Fibroblast of the aortic adventitia (primary cell): ENCODE measurements at regions not wholly inside any gene's neighbourhood (a gene's known extent, or its start where the extent isn't known, plus 50 kb on each side); places are given as distances from the start of the nearest gene placed in this dataset.
"Not testable (repeated sequence)": the region's sequence is repeated elsewhere in the genome, so short reads cannot be mapped to it uniquely, and the experiment has no call there.

Source experiments
- DNase-seq: peaks from one replicate; pipeline ENCODE4 v3.0.0-alpha.2; 2010; ENCODE audit warnings: low read depth
- H3K4me3 ChIP-seq: 2 replicates; pipeline ENCODE4 v1.5.1; 2011; ENCODE audit warnings: low read depth, mild to moderate bottlenecking, control low read depth, low read length, moderate library complexity
- CTCF ChIP-seq: IDR thresholded peaks from 2 replicates; pipeline ENCODE4 v1.5.1; 2011; ENCODE audit warnings: mild to moderate bottlenecking, low read length, control low read depth, inconsistent platforms; ENCODE audit not compliant: insufficient read depth

GRCh38 chr1:238336531-238336930 is 445.8 kb upstream of the ZP4 start:
- H3K4me3 ChIP-seq, result no peak overlapping the region
- no peak for DNase-seq
- no peak for TF ChIP-seq CTCF

DNA sequence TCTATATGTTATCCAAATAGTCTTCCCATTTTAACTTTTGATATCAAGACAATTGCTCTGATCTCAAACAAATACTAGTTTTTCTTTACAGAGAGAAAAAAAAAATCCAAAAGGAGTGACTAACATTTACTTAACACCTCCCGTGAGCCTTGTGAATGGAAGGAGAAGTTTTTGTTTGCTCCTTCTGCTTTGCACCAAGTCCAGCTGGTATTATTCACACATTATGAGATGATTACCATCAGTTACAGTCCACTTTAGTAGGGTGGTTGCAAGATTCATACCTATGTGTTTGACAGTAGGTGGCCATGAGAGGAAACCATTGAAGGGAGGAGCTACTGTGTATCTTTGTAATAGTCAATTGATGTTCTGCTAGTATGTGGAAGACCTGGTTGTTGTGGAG is 443.4 kb upstream of the ZP4 start:
- DNase-seq, result no peak
- no peak overlapping the region for H3K4me3 ChIP-seq
- no peak for TF ChIP-seq CTCF

GRCh38 chr1:238331557-238331956 is 440.8 kb upstream of the ZP4 start:
- DNase-seq, result no peak
- H3K4me3 ChIP-seq, result no peak overlapping the region
- TF ChIP-seq CTCF, result no peak

DNA sequence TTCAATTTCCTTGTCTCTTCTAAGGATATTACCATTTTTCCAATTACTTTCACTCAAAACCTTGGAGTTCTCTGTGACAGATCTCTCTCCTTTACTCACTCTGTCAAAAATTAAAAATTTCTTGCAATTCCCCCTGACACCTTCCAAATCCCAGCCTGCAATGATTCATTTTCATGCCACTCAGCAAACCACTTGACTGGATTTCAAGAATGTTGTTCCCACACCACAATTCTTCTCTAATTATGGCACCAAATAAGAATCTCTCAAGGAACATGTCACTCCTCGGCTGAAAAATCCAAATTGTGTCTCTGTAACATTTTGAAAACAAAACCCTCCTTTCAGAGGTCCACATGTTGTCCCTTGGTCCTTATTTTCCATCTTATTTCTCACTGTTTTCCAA is 438.9 kb upstream of the ZP4 start:
- H3K4me3 ChIP-seq, result no peak overlapping the region
- no peak for DNase-seq
- no peak for TF ChIP-seq CTCF

DNA sequence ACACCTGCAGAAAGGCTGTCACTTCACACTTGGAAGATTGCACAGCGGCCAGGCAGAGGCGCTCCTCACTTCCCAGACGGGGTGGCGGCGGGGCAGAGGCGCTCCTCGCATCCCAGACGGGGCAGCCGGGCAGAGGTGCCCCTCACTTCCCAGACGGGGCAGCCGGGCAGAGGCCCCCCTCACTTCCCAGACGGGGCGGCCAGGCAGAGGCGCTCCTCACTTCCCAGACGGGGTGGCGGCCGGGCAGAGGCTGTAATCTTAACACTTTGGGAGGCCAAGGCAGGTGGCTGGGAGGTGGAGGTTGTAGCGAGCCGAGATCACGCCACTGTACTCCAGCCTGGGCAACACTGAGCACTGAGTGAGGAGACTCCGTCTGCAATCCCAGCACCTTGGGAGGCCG is 436.3 kb upstream of the ZP4 start:
- not testable (repeated sequence) for H3K4me3 ChIP-seq, DNase-seq

- not testable (repeated sequence) for H3K4me3 ChIP-seq, DNase-seq
Observed at GRCh38 chr1:238326479-238326878, 435.8 kb upstream of the ZP4 start.

- DNase-seq, result no peak
- H3K4me3 ChIP-seq, result no peak overlapping the region
- no peak for TF ChIP-seq CTCF
Observed at GRCh38 chr1:238324211-238324864, 433.6 kb upstream of the ZP4 start.

DNA sequence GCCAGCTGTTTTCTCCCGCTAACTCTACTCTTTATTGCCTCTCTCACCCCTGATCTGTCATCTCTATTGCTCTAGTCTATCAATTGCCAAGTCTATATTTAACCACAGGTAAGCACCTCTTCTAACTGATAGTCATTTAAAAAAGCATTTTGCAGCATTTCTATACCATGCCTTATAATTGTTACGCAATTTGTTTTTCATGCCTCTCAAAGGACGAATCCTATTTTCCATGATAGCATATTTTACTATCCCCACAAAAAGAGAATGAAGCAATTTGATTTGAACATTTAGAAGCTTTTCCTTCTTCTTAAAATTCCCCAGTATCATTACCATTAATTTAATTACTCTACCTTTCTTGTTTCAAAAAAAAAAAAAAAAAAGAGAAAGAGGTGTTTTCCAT is 432.8 kb upstream of the ZP4 start:
- no peak for TF ChIP-seq CTCF
- DNase-seq, result no peak
- H3K4me3 ChIP-seq, result no peak overlapping the region
